DMS79 treated with DMSO at 0.1 percent for 48 hours (cell line): ENCODE measurements at regions not wholly inside any gene's neighbourhood (a gene's known extent, or its start where the extent isn't known, plus 50 kb on each side); places are given as distances from the start of the nearest gene placed in this dataset.

Experiments used
- DNase-seq: peaks from one replicate; lab custom pipeline; 2025; lab: John Stamatoyannopoulos, UW

GRCh38 chr17:77266891-77267341 lies 126.1 kb downstream of the SEC14L1 start:
- no peak for DNase-seq

- DNase-seq, result peak; percentile 18
These were observed 129.2 kb downstream of the SEC14L1 start for GRCh38 chr17:77269696-77270681.

GRCh38 chr17:77271411-77271810 lies 130.6 kb downstream of the SEC14L1 start:
- no peak for DNase-seq

GRCh38 chr17:77273397-77274085 lies 132.8 kb downstream of the SEC14L1 start:
- no peak for DNase-seq

GRCh38 chr17:77274096-77274845 lies 133.5 kb downstream of the SEC14L1 start:
- DNase-seq, result no peak

GRCh38 chr17:77279448-77280303 lies 138.9 kb downstream of the SEC14L1 start:
- no peak for DNase-seq

GRCh38 chr17:77280304-77281121 lies 139.7 kb downstream of the SEC14L1 start:
- no peak for DNase-seq

- peak; percentile 47 for DNase-seq
These were observed 140.5 kb downstream of the SEC14L1 start for GRCh38 chr17:77281122-77281903.

GRCh38 chr17:77281904-77282367 lies 141.2 kb downstream of the SEC14L1 start:
- no peak for DNase-seq

GRCh38 chr17:77282524-77283515 lies 142.1 kb downstream of the SEC14L1 start:
- DNase-seq, result peak; percentile 25

- DNase-seq, result no peak
These were observed 143.4 kb downstream of the SEC14L1 start for GRCh38 chr17:77284023-77284617.

GRCh38 chr17:77285594-77286390 lies 145.0 kb downstream of the SEC14L1 start:
- DNase-seq, result peak; percentile 31

- no peak for DNase-seq
These were observed 145.5 kb downstream of the SEC14L1 start for GRCh38 chr17:77286391-77286640.

- DNase-seq, result peak; percentile 58
These were observed 146.1 kb downstream of the SEC14L1 start for GRCh38 chr17:77286641-77287431.

GRCh38 chr17:77287432-77288068 lies 146.8 kb downstream of the SEC14L1 start:
- DNase-seq, result peak; percentile 39

GRCh38 chr17:77288115-77288619 lies 147.4 kb downstream of the SEC14L1 start:
- no peak for DNase-seq
